ENCODE measurements at regions not wholly inside any gene's neighbourhood (a gene's known extent, or its start where the extent isn't known, plus 50 kb on each side); places are given as distances from the start of the nearest gene placed in this dataset.
"Not testable (repeated sequence)": the region's sequence is repeated elsewhere in the genome, so short reads cannot be mapped to it uniquely, and the experiment has no call there.

GRCh38 chr7:17020250-17020649 is 138.5 kb upstream of the AGR3 start:
- no peak for DNase-seq

- DNase-seq: no peak
Observed at GRCh38 chr7:17021205-17021604, 139.4 kb upstream of the AGR3 start.

GRCh38 chr7:17022920-17023319 is 141.1 kb upstream of the AGR3 start:
- no peak for DNase-seq

GRCh38 chr7:17026269-17026668 is 144.5 kb upstream of the AGR3 start:
- no peak for DNase-seq

GRCh38 chr7:17027143-17027788 is 145.5 kb upstream of the AGR3 start:
- no peak for DNase-seq

GRCh38 chr7:17027789-17028152 is 146.0 kb upstream of the AGR3 start:
- DNase-seq: no peak

GRCh38 chr7:17029150-17029549 is 147.4 kb upstream of the AGR3 start:
- no peak for DNase-seq

GRCh38 chr7:17030559-17030958 is 148.8 kb upstream of the AGR3 start:
- DNase-seq: no peak

GRCh38 chr7:17031906-17032551 is 150.2 kb upstream of the AGR3 start:
- DNase-seq: no peak

GRCh38 chr7:17033245-17033644 is 151.5 kb upstream of the AGR3 start:
- no peak for DNase-seq

- DNase-seq: no peak
Observed at GRCh38 chr7:17036584-17036983, 154.8 kb upstream of the AGR3 start.

- DNase-seq: no peak
Observed at GRCh38 chr7:17037356-17037755, 155.6 kb upstream of the AGR3 start.

- DNase-seq: no peak
Observed at GRCh38 chr7:17038160-17038782, 156.5 kb upstream of the AGR3 start.

GRCh38 chr7:17038783-17039170 is 157.0 kb upstream of the AGR3 start:
- no peak for DNase-seq

GRCh38 chr7:17039372-17039771 is 157.6 kb upstream of the AGR3 start:
- DNase-seq: no peak

GRCh38 chr7:17040716-17041115 is 158.9 kb upstream of the AGR3 start:
- no peak for DNase-seq

GRCh38 chr7:17041324-17041723 is 159.5 kb upstream of the AGR3 start:
- no peak for DNase-seq

GRCh38 chr7:17042211-17042610 is 160.4 kb upstream of the AGR3 start:
- no peak for DNase-seq

- DNase-seq: no peak
Observed at GRCh38 chr7:17043012-17043877, 161.5 kb upstream of the AGR3 start.

- DNase-seq: no peak
Observed at GRCh38 chr7:17044396-17044795, 162.6 kb upstream of the AGR3 start.

- no peak for DNase-seq
Observed at GRCh38 chr7:17044861-17045260, 163.1 kb upstream of the AGR3 start.

- DNase-seq: no peak
Observed at GRCh38 chr7:17046259-17046658, 164.5 kb upstream of the AGR3 start.

GRCh38 chr7:17046666-17047065 is 164.9 kb upstream of the AGR3 start:
- DNase-seq: no peak

- DNase-seq: not testable (repeated sequence)
Observed at GRCh38 chr7:17053164-17053563, 171.4 kb upstream of the AGR3 start.
